CD4-positive, alpha-beta memory T cell (primary cell): ENCODE measurements at regions not wholly inside any gene's neighbourhood (a gene's known extent, or its start where the extent isn't known, plus 50 kb on each side); places are given as distances from the start of the nearest gene placed in this dataset.

Source experiments
- CTCF ChIA-PET: fragments of 350-600 bp; sonication (Branson Sonifier 250); formaldehyde crosslinking; loops from one replicate; lab custom pipeline; 2021; ENCODE audit warnings: inconsistent platforms; ENCODE audit not compliant: partially characterized antibody; lab: Charles Lee
- POLR2A ChIA-PET: fragments of 350-600 bp; sonication (Branson Sonifier 250); formaldehyde crosslinking; loops from one replicate; lab custom pipeline; 2021; ENCODE audit not compliant: partially characterized antibody; lab: Charles Lee
- DNase-seq, 5 donors: peaks; one replicate each; pipeline versions ENCODE4 v3.0.0 to v3.0.0-alpha.2; 2020 to 2022; ENCODE audit warnings: mixed read lengths in 1 of 5
- H3K27ac ChIP-seq: one replicate; pipeline ENCODE4 v1.7.0; 2013; ENCODE audit warnings: low read depth, low read length
- H3K27me3 ChIP-seq: 2 replicates; pipeline ENCODE4 v1.7.0; 2013; ENCODE audit warnings: mild to moderate bottlenecking, low read length, moderate library complexity; ENCODE audit not compliant: insufficient read depth
- H3K36me3 ChIP-seq: 2 replicates; pipeline ENCODE4 v1.7.0; 2013; ENCODE audit warnings: mild to moderate bottlenecking, low read length, moderate library complexity; ENCODE audit not compliant: insufficient read depth
- H3K4me1 ChIP-seq: 2 replicates; pipeline ENCODE4 v1.7.0; 2013; ENCODE audit warnings: mild to moderate bottlenecking, low read length, moderate library complexity; ENCODE audit not compliant: insufficient read depth
- H3K4me3 ChIP-seq, 2 donors: one replicate each; pipeline ENCODE4 v1.7.0; 2013; ENCODE audit warnings: low read length in 2 of 2, mild to moderate bottlenecking in 1 of 2
- H3K9me3 ChIP-seq, 2 donors: one replicate each; pipeline ENCODE4 v1.7.0; 2013; ENCODE audit warnings: low read length in 2 of 2, control low read depth in 1 of 2; ENCODE audit not compliant: control insufficient read depth in 1 of 2
- H3K27ac Mint-ChIP-seq, 7 donors: one replicate each; pipeline ENCODE4 v1.8.0; 2020 to 2021; ENCODE audit warnings: mixed read lengths in 7 of 7, mild to moderate bottlenecking in 6 of 7, inconsistent platforms in 3 of 7, moderate library complexity in 3 of 7
- H3K27me3 Mint-ChIP-seq, 2 donors: one replicate each; pipeline ENCODE4 v1.8.0; 2020 to 2021; ENCODE audit warnings: mixed read lengths in 2 of 2
- H3K36me3 Mint-ChIP-seq, 2 donors: one replicate each; pipeline ENCODE4 v1.8.0; 2020 to 2021; ENCODE audit warnings: mixed read lengths in 2 of 2, inconsistent platforms in 1 of 2, mild to moderate bottlenecking in 1 of 2
- H3K4me1 Mint-ChIP-seq, 4 donors: one replicate each; pipeline ENCODE4 v1.8.0; 2020 to 2021; ENCODE audit warnings: mixed read lengths in 4 of 4, mild to moderate bottlenecking in 1 of 4
- H3K4me3 Mint-ChIP-seq, 8 donors: one replicate each; pipeline ENCODE4 v1.8.0; 2020 to 2021; ENCODE audit warnings: mixed read lengths in 8 of 8, mild to moderate bottlenecking in 7 of 8, moderate library complexity in 6 of 8, inconsistent platforms in 3 of 8
- H3K9me3 Mint-ChIP-seq, 8 donors: one replicate each; pipeline ENCODE4 v1.8.0; 2020 to 2021; ENCODE audit warnings: mixed read lengths in 8 of 8, mild to moderate bottlenecking in 5 of 8, inconsistent platforms in 3 of 8, moderate library complexity in 1 of 8
- intact Hi-C: fragments of 100-400 bp; cut with micrococcal nuclease; formaldehyde crosslinking; loops from one replicate; pipeline ENCODE4 v1.15.1; 2023

GRCh38 chr12:3973269-3973884 is 100.2 kb upstream of the PARP11 start:
- H3K36me3 ChIP-seq: no peaks in the 10 kb centered on the region
- H3K27ac ChIP-seq: peak overlapping the region; percentile 43
- Mint-ChIP-seq H3K27ac (peak overlapping the region; percentile 75 to 92 (median 90)), H3K27me3 (no peaks in the 10 kb centered on the region), H3K4me3 (peak overlapping the region; percentile 45 to 83 (median 70)), H3K36me3 (peaks cover 0 to 3% of the 10 kb centered on the region in 2 donors), H3K9me3 (no peaks in the 10 kb centered on the region), H3K4me1 (peaks cover 39 to 64% (median 51%) of the 10 kb centered on the region in 4 donors)
- DNase-seq: peak in 3 of 5 donors; percentile 12 to 44 (median 15)
- no peaks in the 10 kb centered on the region for H3K9me3 ChIP-seq
- intact Hi-C loops: no loop called here
- POLR2A ChIA-PET: interaction anchor here (0.6 to 4.0 kb wide), 19 partner anchors 10 to 303 kb away, joined by 3 to 37 read pairs (median 4); partner anchors contain the start of gene CCND2
- H3K4me1 ChIP-seq: peaks cover 57% of the 10 kb centered on the region
- peak overlapping the region in 1 of 2 donors; percentile 8 for H3K4me3 ChIP-seq
- H3K27me3 ChIP-seq: no peaks in the 10 kb centered on the region
- CTCF ChIA-PET: interaction anchor here (0.9 to 6.9 kb wide), 11 partner anchors 10 to 303 kb away, joined by 3 to 59 read pairs (median 5); no protein-coding TSS in a partner anchor

GRCh38 chr12:3972576-3972975 is 99.4 kb upstream of the PARP11 start:
- H3K27me3 ChIP-seq: no peaks in the 10 kb centered on the region
- H3K9me3 ChIP-seq: no peaks in the 10 kb centered on the region
- DNase-seq: peak; percentile 41 to 61 (median 49)
- peak overlapping the region in 7 of 8 donors; percentile 7 to 83 (median 69) for H3K4me3 Mint-ChIP-seq
- H3K27me3 Mint-ChIP-seq: no peaks in the 10 kb centered on the region
- peak overlapping the region; percentile 70 to 92 (median 80) for H3K27ac Mint-ChIP-seq
- H3K4me3 ChIP-seq: no peak overlapping the region
- peak overlapping the region; percentile 43 for H3K27ac ChIP-seq
- peaks cover 57% of the 10 kb centered on the region for H3K4me1 ChIP-seq
- H3K4me1 Mint-ChIP-seq: peaks cover 39 to 62% (median 50%) of the 10 kb centered on the region in 4 donors
- H3K36me3 Mint-ChIP-seq: peaks cover 0 to 2% of the 10 kb centered on the region in 2 donors
- H3K9me3 Mint-ChIP-seq: no peaks in the 10 kb centered on the region
- intact Hi-C loops: no loop called here
- CTCF ChIA-PET: interaction anchor here (1.2 to 6.9 kb wide), 6 partner anchors 10 to 304 kb away, joined by 5 to 59 read pairs (median 12); no protein-coding TSS in a partner anchor
- no peaks in the 10 kb centered on the region for H3K36me3 ChIP-seq
- POLR2A ChIA-PET: interaction anchor here (0.8 to 4.0 kb wide), 13 partner anchors 9 to 304 kb away, joined by 3 to 37 read pairs (median 7); partner anchors contain the start of gene CCND2

- H3K9me3 ChIP-seq: no peaks in the 10 kb centered on the region
- Mint-ChIP-seq H3K4me1 (peaks cover 14 to 29% (median 20%) of the 10 kb centered on the region in 4 donors), H3K9me3 (no peaks in the 10 kb centered on the region), H3K36me3 (no peaks in the 10 kb centered on the region), H3K27me3 (no peaks in the 10 kb centered on the region), H3K4me3 (no peak overlapping the region), H3K27ac (no peak overlapping the region)
- DNase-seq: no peak
- CTCF ChIA-PET: interaction anchor here (0.8 to 3.3 kb wide), 4 partner anchors 11 to 308 kb away, joined by 3 to 23 read pairs (median 6); no protein-coding TSS in a partner anchor
- H3K27ac ChIP-seq: no peak overlapping the region
- POLR2A ChIA-PET: interaction anchor here (0.9 to 2.5 kb wide), 3 partner anchors 13 to 83 kb away, joined by 3 to 7 read pairs (median 4); no protein-coding TSS in a partner anchor
- intact Hi-C loops: no loop called here
- peaks cover 20% of the 10 kb centered on the region for H3K4me1 ChIP-seq
- H3K4me3 ChIP-seq: no peak overlapping the region
- H3K27me3 ChIP-seq: no peaks in the 10 kb centered on the region
- no peaks in the 10 kb centered on the region for H3K36me3 ChIP-seq
Measured at GRCh38 chr12:3968523-3968922, 95.3 kb upstream of the PARP11 start.

GRCh38 chr12:3967556-3968160 is 94.5 kb upstream of the PARP11 start:
- Histone ChIP-seq H3K4me3 (no peak overlapping the region), H3K27me3 (no peaks in the 10 kb centered on the region), H3K4me1 (peaks cover 20% of the 10 kb centered on the region), H3K27ac (no peak overlapping the region), H3K9me3 (no peaks in the 10 kb centered on the region), H3K36me3 (no peaks in the 10 kb centered on the region)
- ChIA-PET CTCF (interaction anchor here (1.6 to 3.3 kb wide), 3 partner anchors 12 to 309 kb away, joined by 5 to 23 read pairs (median 8); no protein-coding TSS in a partner anchor), POLR2A (no interaction called here)
- no peaks in the 10 kb centered on the region for H3K27me3 Mint-ChIP-seq
- no peak overlapping the region for H3K4me3 Mint-ChIP-seq
- no peaks in the 10 kb centered on the region for H3K36me3 Mint-ChIP-seq
- H3K4me1 Mint-ChIP-seq: peaks cover 14 to 29% (median 21%) of the 10 kb centered on the region in 4 donors
- no peaks in the 10 kb centered on the region for H3K9me3 Mint-ChIP-seq
- H3K27ac Mint-ChIP-seq: no peak overlapping the region
- DNase-seq: no peak
- intact Hi-C loops: no loop called here

- ChIA-PET CTCF (no interaction called here), POLR2A (no interaction called here)
- peaks cover 20% of the 10 kb centered on the region for H3K4me1 ChIP-seq
- no peak overlapping the region for H3K4me3 Mint-ChIP-seq
- H3K27ac Mint-ChIP-seq: peak overlapping the region in 1 of 7 donors; percentile 20
- no peaks in the 10 kb centered on the region for H3K36me3 ChIP-seq
- no peaks in the 10 kb centered on the region for H3K9me3 Mint-ChIP-seq
- no peaks in the 10 kb centered on the region for H3K36me3 Mint-ChIP-seq
- H3K27me3 ChIP-seq: no peaks in the 10 kb centered on the region
- no peaks in the 10 kb centered on the region for H3K9me3 ChIP-seq
- no peak overlapping the region for H3K27ac ChIP-seq
- no peak overlapping the region for H3K4me3 ChIP-seq
- peaks cover 18 to 32% (median 24%) of the 10 kb centered on the region in 4 donors for H3K4me1 Mint-ChIP-seq
- H3K27me3 Mint-ChIP-seq: no peaks in the 10 kb centered on the region
- no peak for DNase-seq
- intact Hi-C loops: no loop called here
Measured at GRCh38 chr12:3966376-3966775, 93.2 kb upstream of the PARP11 start.

GRCh38 chr12:3965046-3965445 is 91.8 kb upstream of the PARP11 start:
- peaks cover 20% of the 10 kb centered on the region for H3K4me1 ChIP-seq
- H3K4me3 ChIP-seq: no peak overlapping the region
- no peaks in the 10 kb centered on the region for H3K27me3 ChIP-seq
- CTCF ChIA-PET: interaction anchor here (1.0 to 5.5 kb wide), 5 partner anchors 9 to 311 kb away, joined by 3 to 458 read pairs (median 41); no protein-coding TSS in a partner anchor
- no peak for DNase-seq
- no peaks in the 10 kb centered on the region for H3K9me3 ChIP-seq
- Mint-ChIP-seq H3K9me3 (no peaks in the 10 kb centered on the region), H3K4me3 (no peak overlapping the region), H3K36me3 (no peaks in the 10 kb centered on the region), H3K27ac (peak overlapping the region in 3 of 7 donors; percentile 8 to 73 (median 17)), H3K4me1 (peaks cover 18 to 37% (median 26%) of the 10 kb centered on the region in 4 donors), H3K27me3 (no peaks in the 10 kb centered on the region)
- intact Hi-C loops: no loop called here
- no peaks in the 10 kb centered on the region for H3K36me3 ChIP-seq
- POLR2A ChIA-PET: interaction anchor here (3.7 to 6.2 kb wide), 3 partner anchors 8 to 80 kb away, joined by 37 to 99 read pairs (median 91); no protein-coding TSS in a partner anchor
- no peak overlapping the region for H3K27ac ChIP-seq
